ENCODE measurements at regions not wholly inside any gene's neighbourhood (a gene's known extent, or its start where the extent isn't known, plus 50 kb on each side); places are given as distances from the start of the nearest gene placed in this dataset.

DNA sequence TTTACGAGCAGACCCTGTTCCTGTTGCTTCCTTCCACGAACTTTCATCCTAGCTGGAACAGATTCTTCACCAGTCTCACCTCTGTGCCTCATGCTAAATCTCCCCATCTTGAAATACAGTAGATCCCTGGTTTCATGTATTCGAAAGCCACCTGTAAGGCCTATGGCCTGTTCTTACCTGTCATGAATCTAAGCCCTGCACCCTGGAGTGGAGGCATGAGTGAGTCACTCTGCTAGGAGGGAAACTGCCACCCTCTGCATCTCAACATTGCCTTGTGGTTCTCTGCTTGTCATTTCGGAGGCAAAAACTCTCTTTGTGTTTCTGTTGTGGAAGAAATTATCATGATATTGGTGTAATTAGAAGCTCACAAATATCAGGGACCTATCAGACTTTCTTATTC lies 320.0 kb downstream of the ENC1 start:
- TF ChIP-seq FOXM1 (IDR thresholded peaks at IDR 0.05; ENCODE audit: borderline replicate concordance, low read depth) = no peak
- no peak for TF ChIP-seq NFIC (IDR thresholded peaks at IDR 0.05)
- TF ChIP-seq, protein P1, sequence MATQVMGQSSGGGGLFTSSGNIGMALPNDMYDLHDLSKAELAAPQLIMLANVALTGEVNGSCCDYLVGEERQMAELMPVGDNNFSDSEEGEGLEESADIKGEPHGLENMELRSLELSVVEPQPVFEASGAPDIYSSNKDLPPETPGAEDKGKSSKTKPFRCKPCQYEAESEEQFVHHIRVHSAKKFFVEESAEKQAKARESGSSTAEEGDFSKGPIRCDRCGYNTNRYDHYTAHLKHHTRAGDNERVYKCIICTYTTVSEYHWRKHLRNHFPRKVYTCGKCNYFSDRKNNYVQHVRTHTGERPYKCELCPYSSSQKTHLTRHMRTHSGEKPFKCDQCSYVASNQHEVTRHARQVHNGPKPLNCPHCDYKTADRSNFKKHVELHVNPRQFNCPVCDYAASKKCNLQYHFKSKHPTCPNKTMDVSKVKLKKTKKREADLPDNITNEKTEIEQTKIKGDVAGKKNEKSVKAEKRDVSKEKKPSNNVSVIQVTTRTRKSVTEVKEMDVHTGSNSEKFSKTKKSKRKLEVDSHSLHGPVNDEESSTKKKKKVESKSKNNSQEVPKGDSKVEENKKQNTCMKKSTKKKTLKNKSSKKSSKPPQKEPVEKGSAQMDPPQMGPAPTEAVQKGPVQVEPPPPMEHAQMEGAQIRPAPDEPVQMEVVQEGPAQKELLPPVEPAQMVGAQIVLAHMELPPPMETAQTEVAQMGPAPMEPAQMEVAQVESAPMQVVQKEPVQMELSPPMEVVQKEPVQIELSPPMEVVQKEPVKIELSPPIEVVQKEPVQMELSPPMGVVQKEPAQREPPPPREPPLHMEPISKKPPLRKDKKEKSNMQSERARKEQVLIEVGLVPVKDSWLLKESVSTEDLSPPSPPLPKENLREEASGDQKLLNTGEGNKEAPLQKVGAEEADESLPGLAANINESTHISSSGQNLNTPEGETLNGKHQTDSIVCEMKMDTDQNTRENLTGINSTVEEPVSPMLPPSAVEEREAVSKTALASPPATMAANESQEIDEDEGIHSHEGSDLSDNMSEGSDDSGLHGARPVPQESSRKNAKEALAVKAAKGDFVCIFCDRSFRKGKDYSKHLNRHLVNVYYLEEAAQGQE (IDR thresholded peaks at IDR 0.05; ENCODE audit: low read depth) = no peak
- TF ChIP-seq EP300 (IDR thresholded peaks at IDR 0.05; ENCODE audit: borderline replicate concordance) = no peak
- no peak for TF ChIP-seq CEBPB (IDR thresholded peaks at IDR 0.05)
- TF ChIP-seq TCF12 (IDR thresholded peaks at IDR 0.05; ENCODE audit: low read depth) = no peak
- no peak for TF ChIP-seq YY1 (IDR thresholded peaks at IDR 0.05; ENCODE audit: low read depth)
- TF ChIP-seq, protein P2, sequence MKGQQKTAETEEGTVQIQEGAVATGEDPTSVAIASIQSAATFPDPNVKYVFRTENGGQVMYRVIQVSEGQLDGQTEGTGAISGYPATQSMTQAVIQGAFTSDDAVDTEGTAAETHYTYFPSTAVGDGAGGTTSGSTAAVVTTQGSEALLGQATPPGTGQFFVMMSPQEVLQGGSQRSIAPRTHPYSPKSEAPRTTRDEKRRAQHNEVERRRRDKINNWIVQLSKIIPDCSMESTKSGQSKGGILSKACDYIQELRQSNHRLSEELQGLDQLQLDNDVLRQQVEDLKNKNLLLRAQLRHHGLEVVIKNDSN (IDR thresholded peaks at IDR 0.05) = no peak
- no peak for TF ChIP-seq TEAD4 (IDR thresholded peaks at IDR 0.05)
- no peak for TF ChIP-seq RAD21 (IDR thresholded peaks at IDR 0.05; ENCODE audit: low read depth)
